LNCAP (cell line): ENCODE measurements at regions not wholly inside any gene's neighbourhood (a gene's known extent, or its start where the extent isn't known, plus 50 kb on each side); places are given as distances from the start of the nearest gene placed in this dataset.

Source experiments
- CTCF ChIP-seq: fragments of 450-650 bp; IDR thresholded peaks from 2 replicates; pipeline ENCODE4 v1.5.1; 2017; ENCODE audit warnings: mild to moderate bottlenecking

- no peak for TF ChIP-seq CTCF
Measured at GRCh38 chr12:115149685-115150378, 465.9 kb upstream of the TBX3 start.

- no peak for TF ChIP-seq CTCF
Measured at GRCh38 chr12:115149279-115149678, 465.3 kb upstream of the TBX3 start.

DNA sequence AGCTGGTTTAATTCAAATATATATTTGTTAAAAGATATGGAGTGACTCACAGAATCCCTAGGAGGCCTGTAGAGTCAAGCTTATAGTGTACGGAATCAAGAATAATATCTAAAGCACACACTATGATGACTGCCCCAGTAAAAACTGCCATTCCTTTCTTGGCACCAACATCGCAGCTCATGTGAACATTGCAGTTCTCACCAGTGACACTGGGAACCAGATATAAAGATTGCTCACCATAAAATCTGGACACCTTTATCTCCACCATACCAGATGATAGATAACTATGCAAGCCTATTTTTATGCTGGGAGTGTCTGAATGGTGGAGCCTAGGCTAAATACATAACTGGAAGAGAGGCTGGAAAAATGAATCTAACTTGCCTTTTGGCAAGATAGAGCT, 463.9 kb upstream of the TBX3 start:
- TF ChIP-seq CTCF = no peak

GRCh38 chr12:115146453-115146852, 462.5 kb upstream of the TBX3 start:
- no peak for TF ChIP-seq CTCF

DNA sequence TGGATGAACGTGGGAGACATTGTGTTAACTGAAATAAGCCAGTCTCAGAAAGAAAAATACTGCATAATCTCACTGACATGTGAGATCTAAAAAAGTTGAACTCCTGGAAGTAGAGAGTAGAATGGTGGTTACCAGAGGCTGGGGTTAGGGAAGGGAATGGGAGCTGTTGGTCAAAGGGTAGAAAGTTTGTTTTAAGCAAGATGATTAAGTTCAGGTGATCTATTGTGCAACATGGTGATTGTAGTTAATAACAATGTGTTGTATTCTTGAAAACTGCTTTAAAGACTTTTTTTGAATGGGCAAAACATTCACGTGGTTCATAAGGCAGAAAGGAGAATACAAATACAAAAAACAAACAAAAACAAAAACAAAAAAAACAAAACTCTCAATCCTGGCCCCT, 460.4 kb upstream of the TBX3 start:
- no peak for TF ChIP-seq CTCF

- TF ChIP-seq CTCF = no peak
Measured at GRCh38 chr12:115140981-115141655, 457.1 kb upstream of the TBX3 start.

- no peak for TF ChIP-seq CTCF
Measured at GRCh38 chr12:115137812-115138521, 454.0 kb upstream of the TBX3 start.
